ENCODE measurements at regions not wholly inside any gene's neighbourhood (a gene's known extent, or its start where the extent isn't known, plus 50 kb on each side); places are given as distances from the start of the nearest gene placed in this dataset.
A peak's percentile ranks its signal among the peaks of the same experiment; 100 is the strongest.

DNA sequence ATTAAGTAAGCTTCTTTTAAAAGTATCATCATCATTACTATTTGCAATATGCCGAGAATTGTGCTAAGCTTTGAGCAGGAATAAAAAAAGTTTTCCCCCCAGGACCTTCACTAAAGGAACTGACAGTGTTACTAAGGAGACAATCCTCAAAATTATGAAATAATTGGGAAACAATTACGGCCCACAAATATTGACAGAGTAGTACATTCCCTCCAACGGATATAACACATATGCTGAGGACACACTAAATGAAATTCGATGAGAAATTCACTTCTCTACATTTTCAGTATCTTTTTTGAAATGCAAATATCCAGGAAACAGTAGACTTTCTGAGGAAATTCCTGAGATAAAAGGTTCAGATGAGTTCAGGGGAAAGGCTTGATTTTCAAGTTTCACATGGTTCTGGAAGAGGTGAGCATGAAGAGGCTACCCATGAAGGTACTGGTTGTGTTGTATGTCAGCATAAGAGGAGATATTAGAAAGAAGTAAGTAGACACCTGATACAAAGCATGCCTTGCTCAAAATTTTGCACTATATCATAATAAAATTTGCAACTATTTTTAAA, 171.2 kb upstream of the NR5A2 start:
- DNase-seq: no peak
- H3K4me3 ChIP-seq (ENCODE audit: low read length): no peak overlapping the region
- 73% methylated on average over 4 of the region's 4 CpGs for WGBS (ENCODE audit: insufficient coverage, low lambda C conversion rate)
- no peak overlapping the region for H3K27ac ChIP-seq (ENCODE audit: low read length)
- no peaks in the 10 kb centered on the region for H3K27me3 ChIP-seq (ENCODE audit: control insufficient read depth, insufficient read depth, low read length)
- no peaks in the 10 kb centered on the region for H3K9me3 ChIP-seq (ENCODE audit: control insufficient read depth, low read depth, low read length)
- H3K36me3 ChIP-seq (ENCODE audit: control insufficient read depth, insufficient read depth, low read length): no peaks in the 10 kb centered on the region
- no peaks in the 10 kb centered on the region for H3K4me1 ChIP-seq (ENCODE audit: control insufficient read depth, insufficient read depth, low read length)

DNA sequence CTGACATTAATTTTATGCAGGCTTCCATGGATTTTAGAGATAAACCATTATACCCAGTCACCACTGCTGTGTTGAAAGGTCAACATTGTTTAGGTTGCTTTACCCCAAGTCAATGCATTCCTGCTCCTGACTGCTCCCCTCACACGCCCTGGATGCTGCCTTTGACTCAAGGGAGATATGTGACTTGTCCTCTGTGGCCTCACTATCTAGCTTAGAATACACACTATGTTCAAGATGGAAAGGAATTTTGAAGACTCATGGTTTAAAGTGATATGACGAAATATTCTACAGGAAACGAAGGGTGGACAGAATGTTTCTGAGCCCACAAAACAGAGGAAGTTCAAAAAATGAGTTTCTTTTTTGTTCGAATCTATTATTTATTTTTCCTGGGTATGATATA, 170.4 kb upstream of the NR5A2 start:
- 83% methylated on average over 1 of the region's 4 CpGs for WGBS (ENCODE audit: insufficient coverage, low lambda C conversion rate)
- Histone ChIP-seq H3K36me3 (ENCODE audit: control insufficient read depth, insufficient read depth, low read length) (no peaks in the 10 kb centered on the region), H3K27ac (ENCODE audit: low read length) (no peak overlapping the region), H3K4me3 (ENCODE audit: low read length) (no peak overlapping the region), H3K27me3 (ENCODE audit: control insufficient read depth, insufficient read depth, low read length) (no peaks in the 10 kb centered on the region), H3K4me1 (ENCODE audit: control insufficient read depth, insufficient read depth, low read length) (no peaks in the 10 kb centered on the region), H3K9me3 (ENCODE audit: control insufficient read depth, low read depth, low read length) (no peaks in the 10 kb centered on the region)
- no peak for DNase-seq

DNA sequence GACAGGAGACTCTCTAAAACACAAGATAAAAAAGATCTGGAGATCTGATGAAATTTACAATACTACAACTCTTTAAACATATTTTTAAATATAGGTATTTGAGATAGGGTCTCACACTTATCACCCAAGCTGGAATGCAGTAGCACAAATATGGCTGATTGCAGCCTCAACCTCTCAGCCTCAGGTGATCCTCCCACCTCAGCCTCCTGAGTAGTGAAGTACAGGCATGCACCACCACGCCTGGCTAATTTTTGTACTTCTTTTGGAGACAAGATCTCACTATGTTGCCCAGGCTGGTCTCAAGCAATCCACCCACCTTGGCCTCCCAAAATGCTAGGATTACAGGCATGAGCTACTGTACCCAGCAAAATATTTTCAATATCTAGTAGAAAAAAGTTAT, 170.0 kb upstream of the NR5A2 start:
- DNase-seq: no peak
- H3K27me3 ChIP-seq (ENCODE audit: control insufficient read depth, insufficient read depth, low read length): no peaks in the 10 kb centered on the region
- H3K27ac ChIP-seq (ENCODE audit: low read length): no peak overlapping the region
- no peak overlapping the region for H3K4me3 ChIP-seq (ENCODE audit: low read length)
- H3K4me1 ChIP-seq (ENCODE audit: control insufficient read depth, insufficient read depth, low read length): no peaks in the 10 kb centered on the region
- H3K9me3 ChIP-seq (ENCODE audit: control insufficient read depth, low read depth, low read length): no peaks in the 10 kb centered on the region
- WGBS (ENCODE audit: insufficient coverage, low lambda C conversion rate): no CpG with 5 or more reads among the region's 1 CpG
- H3K36me3 ChIP-seq (ENCODE audit: control insufficient read depth, insufficient read depth, low read length): no peaks in the 10 kb centered on the region

DNA sequence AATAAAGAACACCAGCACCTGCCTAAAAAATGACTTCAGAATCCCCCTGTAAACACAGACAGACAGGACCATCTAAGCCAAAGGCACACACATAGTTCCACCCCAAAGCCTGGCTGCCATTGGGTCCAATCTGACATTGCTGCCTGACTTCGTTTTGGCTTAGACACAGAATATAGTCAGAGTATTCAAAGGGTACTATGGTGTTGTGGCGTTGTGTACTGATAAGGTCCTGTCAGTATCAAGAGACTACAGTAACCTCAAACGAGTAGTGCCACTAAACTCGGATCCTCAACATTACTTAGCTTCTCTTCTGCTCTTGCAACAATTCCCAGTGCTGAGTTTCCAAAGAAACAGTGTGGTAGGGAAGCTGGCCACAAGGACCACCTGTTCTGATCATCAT, 169.3 kb upstream of the NR5A2 start:
- Histone ChIP-seq H3K27me3 (ENCODE audit: control insufficient read depth, insufficient read depth, low read length) (no peaks in the 10 kb centered on the region), H3K27ac (ENCODE audit: low read length) (no peak overlapping the region), H3K4me1 (ENCODE audit: control insufficient read depth, insufficient read depth, low read length) (no peaks in the 10 kb centered on the region), H3K36me3 (ENCODE audit: control insufficient read depth, insufficient read depth, low read length) (no peaks in the 10 kb centered on the region), H3K4me3 (ENCODE audit: low read length) (no peak overlapping the region), H3K9me3 (ENCODE audit: control insufficient read depth, low read depth, low read length) (no peaks in the 10 kb centered on the region)
- WGBS (ENCODE audit: insufficient coverage, low lambda C conversion rate): no CpG with 5 or more reads among the region's 4 CpGs
- DNase-seq: no peak

DNA sequence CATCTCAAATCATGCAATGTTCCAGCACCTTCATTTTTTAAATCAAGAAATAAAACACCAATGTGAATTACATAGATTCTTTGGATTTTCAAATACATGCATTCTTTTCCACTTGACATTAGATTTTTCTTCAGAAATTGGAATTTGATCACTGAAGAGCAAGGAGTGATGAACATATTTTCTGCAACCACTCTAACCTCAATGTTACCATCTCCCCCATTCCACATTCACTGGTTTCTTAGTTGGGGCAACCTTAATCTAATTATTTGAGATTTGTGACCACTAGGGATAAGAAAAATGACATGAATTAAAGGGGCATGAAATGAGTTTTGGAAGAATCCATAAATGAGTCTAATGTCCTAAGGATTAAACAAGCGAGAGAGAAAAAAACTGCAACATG, 168.7 kb upstream of the NR5A2 start:
- DNase-seq: no peak
- Histone ChIP-seq H3K4me1 (ENCODE audit: control insufficient read depth, insufficient read depth, low read length) (no peaks in the 10 kb centered on the region), H3K27ac (ENCODE audit: low read length) (no peak overlapping the region), H3K4me3 (ENCODE audit: low read length) (no peak overlapping the region), H3K36me3 (ENCODE audit: control insufficient read depth, insufficient read depth, low read length) (no peaks in the 10 kb centered on the region), H3K9me3 (ENCODE audit: control insufficient read depth, low read depth, low read length) (no peaks in the 10 kb centered on the region), H3K27me3 (ENCODE audit: control insufficient read depth, insufficient read depth, low read length) (no peaks in the 10 kb centered on the region)
- 86% methylated on average over 1 of the region's 1 CpG for WGBS (ENCODE audit: insufficient coverage, low lambda C conversion rate)

DNA sequence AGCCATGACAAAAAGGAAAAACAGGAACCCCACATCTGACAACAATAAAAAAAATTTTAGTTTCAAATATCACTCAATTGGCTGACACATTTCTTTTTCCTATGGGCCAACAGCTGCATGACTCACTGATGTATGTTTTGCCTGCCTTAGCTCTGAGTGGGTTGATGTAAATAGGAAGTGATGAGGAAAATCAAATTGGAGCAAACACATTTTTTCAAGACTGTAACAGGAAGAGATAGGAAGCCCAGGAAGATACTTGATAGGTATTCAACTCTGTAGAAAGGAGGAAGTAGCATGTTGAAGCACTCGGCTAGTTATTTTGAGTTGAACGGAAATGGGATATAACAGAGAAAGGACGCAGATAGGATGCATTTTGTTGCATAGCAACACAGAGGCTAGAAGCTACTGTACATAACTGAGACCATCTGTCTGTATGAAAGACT, 168.0 kb upstream of the NR5A2 start:
- 62% methylated on average over 2 of the region's 3 CpGs for WGBS (ENCODE audit: insufficient coverage, low lambda C conversion rate)
- H3K27ac ChIP-seq (ENCODE audit: low read length): no peak overlapping the region

DNA sequence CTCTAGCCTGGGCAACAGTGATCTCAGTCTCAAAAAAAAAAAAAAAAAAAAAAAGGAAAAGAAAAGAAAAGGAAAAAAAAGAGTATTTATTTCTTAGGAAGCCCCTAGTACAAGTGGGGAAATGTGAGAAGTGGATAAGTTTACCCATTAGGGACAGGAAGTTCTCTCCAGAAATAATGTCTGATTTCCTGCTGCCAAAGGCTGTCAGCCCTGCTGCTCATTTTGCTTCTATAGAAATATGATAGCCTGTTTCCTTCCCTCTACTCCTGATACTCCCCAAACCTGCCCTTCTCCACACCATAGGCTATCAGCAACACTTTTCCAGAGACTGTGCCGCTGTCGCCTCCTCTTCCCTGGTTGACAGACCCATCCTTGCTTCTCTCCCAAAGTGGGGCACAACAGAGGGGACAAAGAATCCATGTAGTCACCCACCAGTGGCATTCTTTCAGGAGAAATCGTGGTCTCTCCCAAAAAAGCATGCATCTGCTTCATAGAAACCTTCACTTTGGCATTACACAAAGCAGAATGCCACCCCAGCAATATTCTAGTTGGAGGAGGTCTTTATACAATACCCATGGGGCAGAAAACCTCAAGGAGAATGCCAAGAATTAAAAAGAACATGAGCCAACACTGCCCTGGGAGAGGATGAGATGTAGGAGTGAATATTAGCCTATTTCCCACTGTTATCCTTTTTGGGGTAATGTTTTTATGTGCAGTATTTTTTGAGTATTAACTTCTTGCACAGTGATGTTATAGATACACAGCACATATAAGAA, 166.3 kb upstream of the NR5A2 start:
- no peak overlapping the region for H3K4me3 ChIP-seq (ENCODE audit: low read length)
- H3K27ac ChIP-seq (ENCODE audit: low read length): no peak overlapping the region
- no peaks in the 10 kb centered on the region for H3K27me3 ChIP-seq (ENCODE audit: control insufficient read depth, insufficient read depth, low read length)
- H3K9me3 ChIP-seq (ENCODE audit: control insufficient read depth, low read depth, low read length): no peaks in the 10 kb centered on the region
- no peaks in the 10 kb centered on the region for H3K4me1 ChIP-seq (ENCODE audit: control insufficient read depth, insufficient read depth, low read length)
- H3K36me3 ChIP-seq (ENCODE audit: control insufficient read depth, insufficient read depth, low read length): no peaks in the 10 kb centered on the region
- WGBS (ENCODE audit: insufficient coverage, low lambda C conversion rate): no CpG with 5 or more reads among the region's 3 CpGs
- DNase-seq: no peak

More for the DNA sequence above, 168.0 kb upstream of the NR5A2 start:
- Histone ChIP-seq H3K36me3 (ENCODE audit: control insufficient read depth, insufficient read depth, low read length) (no peaks in the 10 kb centered on the region), H3K4me3 (ENCODE audit: low read length) (no peak overlapping the region), H3K9me3 (ENCODE audit: control insufficient read depth, low read depth, low read length) (no peaks in the 10 kb centered on the region), H3K4me1 (ENCODE audit: control insufficient read depth, insufficient read depth, low read length) (no peaks in the 10 kb centered on the region), H3K27me3 (ENCODE audit: control insufficient read depth, insufficient read depth, low read length) (no peaks in the 10 kb centered on the region)
- DNase-seq: peak in 1 of 2 donors; percentile 22

DNA sequence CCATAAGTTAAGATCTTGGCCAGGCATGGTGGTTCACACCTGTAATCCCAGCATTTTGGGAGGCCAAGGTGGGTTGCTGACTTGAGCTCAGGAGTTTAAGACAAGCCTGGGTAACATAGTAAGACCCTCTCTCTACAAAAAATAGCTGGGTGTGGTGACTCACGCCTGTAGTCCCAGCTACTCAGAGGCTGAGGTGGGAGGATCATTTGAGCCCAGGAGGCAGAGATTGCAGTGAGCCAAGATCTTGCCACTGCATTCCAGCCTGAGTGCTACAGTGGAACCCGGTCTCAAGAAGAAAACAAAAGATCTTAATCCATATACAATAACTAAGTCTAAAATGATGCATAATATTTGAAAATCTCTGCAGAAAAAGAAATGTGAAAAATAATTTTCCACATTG, 165.5 kb upstream of the NR5A2 start:
- Histone ChIP-seq H3K9me3 (ENCODE audit: control insufficient read depth, low read depth, low read length) (no peaks in the 10 kb centered on the region), H3K4me1 (ENCODE audit: control insufficient read depth, insufficient read depth, low read length) (no peaks in the 10 kb centered on the region), H3K36me3 (ENCODE audit: control insufficient read depth, insufficient read depth, low read length) (no peaks in the 10 kb centered on the region), H3K27ac (ENCODE audit: low read length) (no peak overlapping the region), H3K27me3 (ENCODE audit: control insufficient read depth, insufficient read depth, low read length) (no peaks in the 10 kb centered on the region), H3K4me3 (ENCODE audit: low read length) (no peak overlapping the region)
- WGBS (ENCODE audit: insufficient coverage, low lambda C conversion rate): 100% methylated on average over 1 of the region's 2 CpGs
- no peak for DNase-seq

DNA sequence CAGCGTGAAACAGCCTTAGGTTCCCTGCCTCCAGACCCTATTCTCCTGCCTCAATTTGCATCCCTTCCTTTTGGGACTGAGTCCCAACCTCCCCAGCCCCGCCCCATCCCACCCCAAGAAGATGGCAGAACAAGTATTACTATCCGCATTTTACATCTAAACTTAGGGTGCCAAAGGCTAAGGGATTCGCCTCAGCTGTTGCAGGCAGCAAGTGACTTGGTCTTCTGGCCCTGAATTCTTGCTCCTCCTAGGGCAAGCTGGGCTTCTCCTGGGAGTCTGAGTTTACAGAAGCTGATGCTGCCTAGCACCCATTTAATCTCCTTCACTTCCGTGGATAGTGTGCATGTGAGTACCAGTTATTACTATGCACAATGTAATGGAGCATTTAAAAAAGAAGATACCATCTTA, 161.3 kb upstream of the NR5A2 start:
- DNase-seq: no peak
- Histone ChIP-seq H3K27me3 (ENCODE audit: control insufficient read depth, insufficient read depth, low read length) (no peaks in the 10 kb centered on the region), H3K27ac (ENCODE audit: low read length) (no peak overlapping the region), H3K4me3 (ENCODE audit: low read length) (no peak overlapping the region), H3K9me3 (ENCODE audit: control insufficient read depth, low read depth, low read length) (no peaks in the 10 kb centered on the region), H3K4me1 (ENCODE audit: control insufficient read depth, insufficient read depth, low read length) (no peaks in the 10 kb centered on the region), H3K36me3 (ENCODE audit: control insufficient read depth, insufficient read depth, low read length) (no peaks in the 10 kb centered on the region)
- 80% methylated on average over 3 of the region's 5 CpGs for WGBS (ENCODE audit: insufficient coverage, low lambda C conversion rate)

DNA sequence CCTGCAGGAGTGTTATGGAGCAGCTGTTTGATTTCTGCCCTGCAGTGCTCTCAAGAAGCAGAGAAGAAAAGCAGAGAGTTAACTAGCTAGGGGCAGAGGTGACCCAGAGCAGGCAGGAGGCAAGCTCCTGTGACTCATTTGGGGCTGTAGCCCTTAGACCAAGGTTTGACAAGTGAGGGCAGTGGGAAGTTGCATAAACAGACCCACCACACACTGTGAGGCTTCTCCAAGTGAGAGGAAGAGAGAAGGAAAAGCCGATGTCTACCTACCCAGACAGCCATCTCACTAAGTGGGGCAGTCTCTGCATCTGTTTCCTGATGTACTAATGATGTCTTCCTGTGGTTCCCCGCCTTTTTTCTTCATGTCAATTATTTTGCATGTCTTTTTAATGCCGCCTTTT, 159.9 kb upstream of the NR5A2 start:
- no peaks in the 10 kb centered on the region for H3K36me3 ChIP-seq (ENCODE audit: control insufficient read depth, insufficient read depth, low read length)
- H3K4me1 ChIP-seq (ENCODE audit: control insufficient read depth, insufficient read depth, low read length): no peaks in the 10 kb centered on the region
- DNase-seq: no peak
- H3K9me3 ChIP-seq (ENCODE audit: control insufficient read depth, low read depth, low read length): no peaks in the 10 kb centered on the region
- no peak overlapping the region for H3K27ac ChIP-seq (ENCODE audit: low read length)
- no peak overlapping the region for H3K4me3 ChIP-seq (ENCODE audit: low read length)
- 53% methylated on average over 2 of the region's 3 CpGs for WGBS (ENCODE audit: insufficient coverage, low lambda C conversion rate)
- H3K27me3 ChIP-seq (ENCODE audit: control insufficient read depth, insufficient read depth, low read length): no peaks in the 10 kb centered on the region

DNA sequence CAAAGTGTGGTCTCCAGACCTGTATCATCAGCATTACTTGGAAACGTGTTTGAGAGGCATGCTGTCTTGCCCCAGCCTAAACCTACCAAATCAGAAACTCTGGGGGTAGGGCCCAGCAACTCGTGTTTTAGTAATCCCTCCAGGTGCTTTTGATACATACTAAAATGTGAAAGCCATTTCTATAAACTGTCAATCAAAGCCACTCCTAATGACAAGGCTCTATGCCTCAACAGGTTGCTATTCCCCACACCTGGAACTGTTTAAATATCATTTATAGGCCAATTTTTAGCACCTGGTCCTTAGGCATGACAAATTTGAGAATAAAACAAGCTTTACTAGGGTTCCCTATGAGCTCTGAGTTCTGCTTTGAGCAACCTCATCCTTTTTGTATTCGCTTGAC, 158.7 kb upstream of the NR5A2 start:
- Histone ChIP-seq H3K27me3 (ENCODE audit: control insufficient read depth, insufficient read depth, low read length) (no peaks in the 10 kb centered on the region), H3K4me3 (ENCODE audit: low read length) (no peak overlapping the region), H3K4me1 (ENCODE audit: control insufficient read depth, insufficient read depth, low read length) (no peaks in the 10 kb centered on the region), H3K36me3 (ENCODE audit: control insufficient read depth, insufficient read depth, low read length) (no peaks in the 10 kb centered on the region), H3K27ac (ENCODE audit: low read length) (no peak overlapping the region), H3K9me3 (ENCODE audit: control insufficient read depth, low read depth, low read length) (no peaks in the 10 kb centered on the region)
- no CpG with 5 or more reads among the region's 3 CpGs for WGBS (ENCODE audit: insufficient coverage, low lambda C conversion rate)
- DNase-seq: no peak
